A549 (cell line): ENCODE measurements at regions not wholly inside any gene's neighbourhood (a gene's known extent, or its start where the extent isn't known, plus 50 kb on each side); places are given as distances from the start of the nearest gene placed in this dataset.

Experiments used
- ATAC-seq, 2 experiments: fragments of 200-7000 bp in 1 of 2; fragments of >200 bp in 1 of 2; cut with Nextera tagmentation in 1 of 2; cut with Tn5 transposase in 1 of 2; 3 replicates each; pipeline versions ENCODE4 v1.8.0 to v1.9.1; 2018 to 2020; ENCODE audit warnings: mild to moderate bottlenecking in 1 of 2, moderate library complexity in 1 of 2
- CTCF ChIA-PET: fragments of 300-600 bp; sonication (Branson Sonifier 250); formaldehyde crosslinking; extraction: SDS; loops from one replicate; lab custom pipeline; 2021; ENCODE audit warnings: antibody characterized with exemption, inconsistent platforms; lab: Yijun Ruan, JAX
- POLR2A ChIA-PET: fragments of 350-600 bp; formaldehyde crosslinking; extraction: SDS; loops from one replicate; lab custom pipeline; 2021; ENCODE audit warnings: antibody characterized with exemption, inconsistent platforms; lab: Yijun Ruan, JAX
- DNase-seq, 2 experiments: peaks; one replicate each; pipeline versions ENCODE4 v3.0.0 to v3.0.0-alpha.2; 2011 to 2016; ENCODE audit warnings: low read depth in 1 of 2, low spot score in 1 of 2
- FAIRE-seq: peaks from 2 replicates; lab custom pipeline; 2011; peaks lifted over from hg19 to GRCh38; lab: Jason Lieb, UNC
- H3K27ac ChIP-seq, 2 experiments: fragments of >200 bp; sonication (Bioruptor Twin); formaldehyde crosslinking; 3 replicates each; pipeline ENCODE4 v1.5.1; 2016 to 2017
- H3K4me1 ChIP-seq: fragments of >200 bp; sonication (Bioruptor Twin); formaldehyde crosslinking; 3 replicates; pipeline ENCODE4 v1.6.1; 2016
- H3K4me2 ChIP-seq: fragments of >200 bp; sonication (Bioruptor Twin); formaldehyde crosslinking; 3 replicates; pipeline ENCODE4 v1.6.1; 2016
- H3K4me3 ChIP-seq: fragments of >200 bp; sonication (Bioruptor Twin); formaldehyde crosslinking; 3 replicates; pipeline ENCODE4 v1.5.1; 2016
- H3K9me3 ChIP-seq: fragments of >200 bp; sonication (Bioruptor Twin); formaldehyde crosslinking; 3 replicates; pipeline ENCODE4 v1.6.1; 2016
- BHLHE40 ChIP-seq: IDR thresholded peaks from 2 replicates; pipeline ENCODE4 v1.6.1; 2012; ENCODE audit warnings: low read depth, low read length, inconsistent platforms
- EHMT2 ChIP-seq: fragments of 200-600 bp; sonication (generic); IDR thresholded peaks from 2 replicates; pipeline ENCODE4 v1.6.1; 2016; ENCODE audit warnings: antibody characterized with exemption, low read depth, mild to moderate bottlenecking, moderate library complexity
- EP300 ChIP-seq, 2 experiments: fragments of >200 bp; sonication (Bioruptor Twin); formaldehyde crosslinking; IDR thresholded peaks; 2 replicates in 1 of 2; 3 replicates in 1 of 2; pipeline ENCODE4 v1.6.1; 2016 to 2017
- HDAC2 ChIP-seq: fragments of 200-600 bp; sonication (generic); IDR thresholded peaks from 2 replicates; pipeline ENCODE4 v1.6.1; 2016
- NPAS2 ChIP-seq: fragments of 250-450 bp; sonication (Bioruptor Pico); IDR thresholded peaks from 2 replicates; pipeline ENCODE4 v1.8.0; 2022; ENCODE audit warnings: mild to moderate bottlenecking, moderate library complexity, borderline replicate concordance
- RAD21 ChIP-seq, 2 experiments: fragments of >200 bp in 1 of 2; sonication (Bioruptor Twin) in 1 of 2; formaldehyde crosslinking in 1 of 2; IDR thresholded peaks in 1 of 2; conservative IDR thresholded peaks in 1 of 2; 2 replicates in 1 of 2; 3 replicates in 1 of 2; pipeline ENCODE4 v1.6.1; 2012 to 2018; ENCODE audit warnings: inconsistent platforms in 1 of 2
- RNF2 ChIP-seq: fragments of 200-600 bp; sonication (generic); IDR thresholded peaks from 2 replicates; pipeline ENCODE4 v1.6.1; 2016; ENCODE audit warnings: low read depth, mild to moderate bottlenecking, antibody characterized with exemption, moderate library complexity, borderline replicate concordance
- ZC3H11A ChIP-seq: fragments of 450-650 bp; IDR thresholded peaks from 2 replicates; pipeline ENCODE4 v1.6.1; 2014; ENCODE audit warnings: antibody characterized with exemption, mild to moderate bottlenecking
- whole genome bisulfite sequencing: methylation state at CpG from one replicate; pipeline ENCODE4 v1.1.6; 2017; ENCODE audit errors: missing lambda C conversion rate; 5-methylcytosine and 5-hydroxymethylcytosine counted together
- TF ChIP-seq, protein P1 (sequence below): fragments of 150-350 bp; IDR thresholded peaks from 2 replicates; pipeline ENCODE4 v1.6.1; 2014; ENCODE audit warnings: low read depth, mild to moderate bottlenecking, low read length
- TF ChIP-seq, protein P2 (sequence below): fragments of 250-450 bp; sonication (Bioruptor Pico); IDR thresholded peaks from 2 replicates; pipeline ENCODE4 v1.5.0; 2021; ENCODE audit warnings: mild to moderate bottlenecking, moderate library complexity, borderline replicate concordance
- TF ChIP-seq, protein P3 (sequence below): IDR thresholded peaks from 2 replicates; pipeline ENCODE4 v1.6.1; 2012; ENCODE audit warnings: low read depth, borderline replicate concordance
- TF ChIP-seq, protein P4 (sequence below): fragments of >200 bp; sonication (Bioruptor Twin); formaldehyde crosslinking; IDR thresholded peaks from 3 replicates; pipeline ENCODE4 v1.5.1; 2016

DNA sequence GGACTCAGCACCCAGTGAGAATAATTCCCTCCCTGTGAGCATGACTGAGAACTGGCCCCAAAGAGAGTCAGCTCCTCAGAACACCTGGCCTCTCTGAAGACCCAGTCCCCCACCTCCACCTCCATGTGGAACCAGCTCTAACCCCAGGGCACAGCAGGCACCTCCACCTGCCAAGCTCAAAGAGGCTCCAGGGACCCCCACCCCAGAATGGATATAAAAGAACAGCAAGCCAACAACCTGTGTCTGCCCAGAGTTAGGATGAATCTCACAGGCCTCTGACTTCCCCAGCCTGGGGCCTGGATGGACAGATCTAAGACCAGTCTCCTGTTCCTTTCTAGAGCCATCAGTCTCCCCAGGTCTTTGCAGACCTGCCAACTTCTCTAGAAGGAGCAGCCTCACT lies 498.5 kb downstream of the EIPR1 start:
- POLR2A ChIA-PET, result no interaction called here
- TF ChIP-seq, protein P1, sequence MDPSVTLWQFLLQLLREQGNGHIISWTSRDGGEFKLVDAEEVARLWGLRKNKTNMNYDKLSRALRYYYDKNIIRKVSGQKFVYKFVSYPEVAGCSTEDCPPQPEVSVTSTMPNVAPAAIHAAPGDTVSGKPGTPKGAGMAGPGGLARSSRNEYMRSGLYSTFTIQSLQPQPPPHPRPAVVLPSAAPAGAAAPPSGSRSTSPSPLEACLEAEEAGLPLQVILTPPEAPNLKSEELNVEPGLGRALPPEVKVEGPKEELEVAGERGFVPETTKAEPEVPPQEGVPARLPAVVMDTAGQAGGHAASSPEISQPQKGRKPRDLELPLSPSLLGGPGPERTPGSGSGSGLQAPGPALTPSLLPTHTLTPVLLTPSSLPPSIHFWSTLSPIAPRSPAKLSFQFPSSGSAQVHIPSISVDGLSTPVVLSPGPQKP, result no peak
- TF ChIP-seq HDAC2, result no peak
- no peak for TF ChIP-seq EHMT2
- TF ChIP-seq, all 56 proteins: peak for 0
- no peak overlapping the region for H3K27ac ChIP-seq
- no peak overlapping the region for H3K4me2 ChIP-seq
- H3K9me3 ChIP-seq, result peaks cover 7% of the 10 kb centered on the region; the same call in 1 of the 3 replicates
- H3K4me3 ChIP-seq, result no peak overlapping the region
- ATAC-seq (no peak), FAIRE-seq (no peak), DNase-seq (no peak)
- CTCF ChIA-PET, result interaction anchor here (1.8 kb wide), 1 partner anchor 23 kb away, joined by 4 read pairs; no protein-coding TSS in a partner anchor
- no peaks in the 10 kb centered on the region for H3K4me1 ChIP-seq

DNA sequence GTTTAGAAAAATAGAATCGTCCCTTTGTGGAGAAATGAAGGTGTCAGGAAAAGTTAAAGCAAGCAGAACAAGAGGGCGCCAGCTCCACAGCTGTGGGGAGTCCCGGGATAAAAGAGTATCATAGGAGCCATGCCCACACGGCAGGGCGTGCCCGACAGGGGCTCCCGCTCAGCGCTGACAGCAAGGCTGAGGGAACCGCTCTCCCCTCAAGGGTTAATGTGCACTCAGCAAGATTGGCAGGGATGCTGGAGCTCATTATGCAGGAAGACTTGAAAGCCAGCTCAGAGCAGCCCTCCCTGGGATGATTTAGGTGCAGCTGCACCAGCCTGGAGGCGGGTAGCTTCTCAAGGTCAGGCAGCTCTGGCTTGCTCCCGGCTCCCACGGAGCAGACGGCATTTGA lies 500.2 kb downstream of the EIPR1 start:
- Histone ChIP-seq H3K9me3 (0 out of 3 replicates have a peak, but pooled peaks cover 2% of the 10 kb centered on the region), H3K4me2 (no peak overlapping the region), H3K4me3 (no peak overlapping the region), H3K4me1 (no peaks in the 10 kb centered on the region), H3K27ac (no peak overlapping the region)
- TF ChIP-seq RAD21 (conservative IDR thresholded peaks at IDR 0.05 in 1 of 2, IDR thresholded peaks at IDR 0.05 in 1 of 2) (0 out of 5 replicates have a peak, but pooled peaks of 1 of the 2 experiments have one; percentile 18), BHLHE40 (no peak)
- DNase-seq (no peak), FAIRE-seq (no peak), ATAC-seq (peak; percentile 53 to 59; a peak in 3 of 6 replicates)
- ChIA-PET POLR2A (no interaction called here), CTCF (no interaction called here)
- 16% methylated on average over 13 of the region's 13 CpGs for WGBS

DNA sequence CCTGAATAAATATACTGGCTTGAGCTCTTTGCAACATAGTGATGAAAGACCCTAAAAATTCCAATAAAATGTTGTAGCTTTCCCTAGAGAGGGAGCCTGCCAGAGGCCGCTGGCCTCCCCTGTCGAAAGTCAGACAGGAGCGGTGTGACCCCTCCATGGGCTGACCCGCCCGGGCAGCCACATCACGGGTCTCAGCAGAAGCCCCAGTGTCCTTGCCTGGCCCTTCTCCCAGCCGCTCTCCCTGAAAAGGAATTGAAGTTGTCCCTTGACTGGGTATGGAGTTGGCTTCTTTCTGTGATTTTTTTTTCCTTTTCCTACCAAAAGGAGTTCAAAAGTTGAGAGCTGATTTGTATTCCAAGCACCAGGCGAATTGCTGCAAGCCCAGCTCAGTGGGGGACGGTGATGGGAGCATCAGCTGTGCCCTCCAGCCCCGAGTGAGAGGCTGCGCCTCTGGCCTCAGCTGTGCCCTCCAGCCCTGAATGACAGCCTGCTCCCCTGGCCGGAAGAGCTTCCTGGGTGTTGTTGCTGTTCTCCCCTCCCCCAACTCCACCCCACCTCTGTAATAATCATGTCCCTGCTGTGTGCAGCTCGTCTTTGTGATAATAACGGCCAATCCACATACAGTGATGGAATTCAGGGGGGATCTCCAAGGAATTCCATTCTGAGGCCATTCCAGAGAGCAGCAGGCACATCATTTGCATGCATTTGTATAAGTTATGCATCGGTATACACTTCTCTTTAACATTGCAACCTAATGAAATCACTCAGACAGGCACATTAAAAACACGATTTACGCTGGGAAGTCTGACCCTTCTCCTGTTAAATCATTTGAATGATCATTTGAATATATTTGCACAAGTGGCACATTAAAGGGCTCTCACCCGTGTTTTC lies 501.0 kb downstream of the EIPR1 start:
- Histone ChIP-seq H3K4me2 (no peak overlapping the region), H3K4me3 (no peak overlapping the region), H3K4me1 (no peaks in the 10 kb centered on the region), H3K27ac (no peak overlapping the region), H3K9me3 (no peaks in the 10 kb centered on the region)
- ATAC-seq (no peak), DNase-seq (no peak), FAIRE-seq (no peak)
- WGBS, result 19% methylated on average over 18 of the region's 18 CpGs
- POLR2A ChIA-PET, result no interaction called here
- CTCF ChIA-PET, result interaction anchor here (0.8 to 1.2 kb wide), 2 partner anchors 9 kb away, joined by 3 read pairs; no protein-coding TSS in a partner anchor
- TF ChIP-seq, protein P2, sequence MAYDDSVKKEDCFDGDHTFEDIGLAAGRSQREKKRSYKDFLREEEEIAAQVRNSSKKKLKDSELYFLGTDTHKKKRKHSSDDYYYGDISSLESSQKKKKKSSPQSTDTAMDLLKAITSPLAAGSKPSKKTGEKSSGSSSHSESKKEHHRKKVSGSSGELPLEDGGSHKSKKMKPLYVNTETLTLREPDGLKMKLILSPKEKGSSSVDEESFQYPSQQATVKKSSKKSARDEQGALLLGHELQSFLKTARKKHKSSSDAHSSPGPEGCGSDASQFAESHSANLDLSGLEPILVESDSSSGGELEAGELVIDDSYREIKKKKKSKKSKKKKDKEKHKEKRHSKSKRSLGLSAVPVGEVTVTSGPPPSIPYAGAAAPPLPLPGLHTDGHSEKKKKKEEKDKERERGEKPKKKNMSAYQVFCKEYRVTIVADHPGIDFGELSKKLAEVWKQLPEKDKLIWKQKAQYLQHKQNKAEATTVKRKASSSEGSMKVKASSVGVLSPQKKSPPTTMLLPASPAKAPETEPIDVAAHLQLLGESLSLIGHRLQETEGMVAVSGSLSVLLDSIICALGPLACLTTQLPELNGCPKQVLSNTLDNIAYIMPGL, result no peak
- TF ChIP-seq RNF2 (no peak), ZC3H11A (no peak), EP300 (IDR thresholded peaks at IDR 0.05) (no peak), NPAS2 (no peak)
- TF ChIP-seq, protein P3, sequence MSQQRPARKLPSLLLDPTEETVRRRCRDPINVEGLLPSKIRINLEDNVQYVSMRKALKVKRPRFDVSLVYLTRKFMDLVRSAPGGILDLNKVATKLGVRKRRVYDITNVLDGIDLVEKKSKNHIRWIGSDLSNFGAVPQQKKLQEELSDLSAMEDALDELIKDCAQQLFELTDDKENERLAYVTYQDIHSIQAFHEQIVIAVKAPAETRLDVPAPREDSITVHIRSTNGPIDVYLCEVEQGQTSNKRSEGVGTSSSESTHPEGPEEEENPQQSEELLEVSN, result no peak
- TF ChIP-seq, protein P4, sequence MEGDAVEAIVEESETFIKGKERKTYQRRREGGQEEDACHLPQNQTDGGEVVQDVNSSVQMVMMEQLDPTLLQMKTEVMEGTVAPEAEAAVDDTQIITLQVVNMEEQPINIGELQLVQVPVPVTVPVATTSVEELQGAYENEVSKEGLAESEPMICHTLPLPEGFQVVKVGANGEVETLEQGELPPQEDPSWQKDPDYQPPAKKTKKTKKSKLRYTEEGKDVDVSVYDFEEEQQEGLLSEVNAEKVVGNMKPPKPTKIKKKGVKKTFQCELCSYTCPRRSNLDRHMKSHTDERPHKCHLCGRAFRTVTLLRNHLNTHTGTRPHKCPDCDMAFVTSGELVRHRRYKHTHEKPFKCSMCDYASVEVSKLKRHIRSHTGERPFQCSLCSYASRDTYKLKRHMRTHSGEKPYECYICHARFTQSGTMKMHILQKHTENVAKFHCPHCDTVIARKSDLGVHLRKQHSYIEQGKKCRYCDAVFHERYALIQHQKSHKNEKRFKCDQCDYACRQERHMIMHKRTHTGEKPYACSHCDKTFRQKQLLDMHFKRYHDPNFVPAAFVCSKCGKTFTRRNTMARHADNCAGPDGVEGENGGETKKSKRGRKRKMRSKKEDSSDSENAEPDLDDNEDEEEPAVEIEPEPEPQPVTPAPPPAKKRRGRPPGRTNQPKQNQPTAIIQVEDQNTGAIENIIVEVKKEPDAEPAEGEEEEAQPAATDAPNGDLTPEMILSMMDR, result no peak
